Umbilical cord (tissue), 1 donor: ENCODE measurements at regions not wholly inside any gene's neighbourhood (a gene's known extent, or its start where the extent isn't known, plus 50 kb on each side); places are given as distances from the start of the nearest gene placed in this dataset.
A peak's percentile ranks its signal among the peaks of the same experiment; 100 is the strongest.

Experiments
- DNase-seq: peaks from one replicate; pipeline ENCODE4 v3.0.0-alpha.2; 2015; ENCODE audit warnings: low spot score

DNA sequence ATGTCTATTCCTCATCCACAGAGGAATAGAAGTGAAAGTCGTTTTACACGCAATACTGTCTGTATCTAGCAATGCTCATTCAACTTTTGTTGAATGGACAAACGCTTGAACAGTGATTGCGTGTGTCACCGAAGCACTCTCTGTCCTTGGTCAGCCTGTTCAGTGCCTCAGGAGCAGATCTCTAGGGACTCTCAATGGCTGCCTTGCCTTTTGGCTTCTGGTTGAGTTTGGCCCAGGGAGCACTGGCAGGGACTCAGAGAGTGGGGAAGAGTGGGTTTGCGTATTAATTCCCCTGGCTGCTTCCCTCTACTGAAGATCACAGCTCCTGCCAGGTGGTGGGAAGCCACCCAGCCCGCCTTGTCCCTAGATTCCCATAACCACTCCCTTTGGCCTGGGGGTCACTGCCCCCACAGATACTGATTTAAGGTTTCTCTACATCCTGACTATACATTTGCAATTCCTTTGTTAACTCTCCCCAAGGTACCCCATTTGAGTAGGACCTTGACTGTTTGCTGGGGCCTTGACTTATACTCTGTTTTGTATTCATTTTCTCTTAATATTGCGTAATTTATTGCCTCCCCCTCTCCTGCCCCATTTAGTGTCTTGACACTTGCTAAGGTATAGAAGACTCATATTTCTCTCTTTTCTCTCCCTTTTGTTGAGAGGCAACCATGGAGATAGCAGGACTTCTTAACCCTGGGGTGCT is 61.7 kb upstream of the USP24 start:
- no peak for DNase-seq

DNA sequence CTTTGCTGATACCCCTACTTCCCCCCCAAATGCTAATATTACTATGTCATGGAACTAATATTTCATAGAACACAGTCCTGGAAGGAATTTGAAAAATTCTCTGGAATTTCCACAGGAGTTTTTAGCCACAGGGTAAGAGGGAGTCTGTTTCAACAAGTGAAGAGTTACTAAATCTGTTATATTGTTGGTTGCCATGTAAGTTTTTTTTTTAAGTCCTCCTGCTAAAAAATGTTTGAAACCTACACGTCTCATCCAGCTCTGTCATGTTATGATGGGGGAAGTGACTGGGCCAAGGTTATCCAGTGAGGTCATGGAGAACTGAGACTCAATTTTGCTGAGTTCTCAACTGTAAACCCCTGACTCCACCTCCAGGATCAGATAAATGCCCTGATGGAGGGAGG is 60.8 kb upstream of the USP24 start:
- no peak for DNase-seq

DNA sequence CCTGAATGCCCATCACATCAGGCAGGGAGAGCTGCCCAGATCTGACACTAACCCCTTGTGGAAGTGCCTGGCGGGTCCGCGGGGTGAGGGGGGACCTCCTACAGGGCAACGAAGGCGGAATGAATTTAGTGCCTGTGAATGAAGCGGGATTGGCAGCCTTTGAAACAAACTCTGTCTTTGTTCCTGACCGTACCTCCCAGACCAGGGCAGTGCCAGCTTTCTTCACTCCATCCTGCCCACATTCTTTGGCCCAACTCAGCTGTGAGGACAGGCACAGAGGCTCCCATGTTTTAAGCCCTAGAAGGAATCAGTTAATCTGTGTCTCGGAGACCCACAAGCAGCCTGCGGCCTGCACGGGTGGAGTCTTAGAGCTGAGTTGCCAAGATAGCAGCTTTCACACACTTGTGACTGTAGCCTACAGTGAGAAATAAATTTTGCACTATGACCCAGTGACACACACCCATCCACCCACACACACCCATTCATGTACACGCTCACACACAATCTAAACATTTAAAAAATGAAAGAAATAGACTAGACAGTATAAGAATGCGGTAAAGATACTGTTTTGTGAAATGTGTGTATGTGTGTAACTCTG is 60.1 kb upstream of the USP24 start:
- DNase-seq, result peak; percentile 42

DNA sequence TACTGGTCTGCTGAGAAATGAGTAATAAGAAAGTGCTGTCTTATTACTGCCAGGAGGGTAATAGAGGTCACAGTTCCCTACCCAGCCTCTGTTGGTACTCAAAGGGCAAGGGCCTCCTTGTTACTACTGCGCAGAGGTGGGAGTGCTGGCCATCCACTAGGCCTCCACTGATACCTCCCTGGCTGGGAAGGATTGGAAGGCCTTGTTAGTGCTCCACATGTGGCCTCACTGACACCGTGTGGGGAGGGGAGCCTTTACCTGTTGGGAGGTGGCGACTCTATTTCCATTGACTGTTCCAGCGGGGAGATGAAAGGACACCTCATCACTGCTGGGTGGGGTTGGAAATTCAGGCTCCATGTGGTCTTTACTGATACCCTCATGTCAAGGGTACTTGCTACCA is 57.8 kb upstream of the USP24 start:
- no peak for DNase-seq
